ENCODE measurements at regions not wholly inside any gene's neighbourhood (a gene's known extent, or its start where the extent isn't known, plus 50 kb on each side); places are given as distances from the start of the nearest gene placed in this dataset.

DNA sequence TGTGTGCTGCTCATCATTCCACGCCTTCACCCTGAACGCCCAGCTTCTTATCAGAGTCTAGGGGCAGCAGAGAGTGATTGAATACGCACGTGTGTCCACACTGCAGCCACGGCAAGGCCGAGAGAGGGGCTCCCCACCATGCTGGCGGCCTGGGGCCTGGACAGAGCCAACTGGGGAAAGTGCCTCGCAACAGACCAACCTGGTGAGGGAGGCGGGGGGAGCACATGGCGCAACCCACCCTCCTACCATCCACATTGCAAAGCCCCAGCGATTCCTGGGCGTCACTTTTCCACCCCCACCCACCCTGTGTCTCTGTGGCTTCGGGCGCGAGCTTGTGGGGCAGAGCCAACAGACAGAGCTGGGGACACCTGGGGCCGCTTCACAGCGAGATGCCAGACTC lies 66.4 kb upstream of the DUSP22 start:
- H3K4me3 ChIP-seq (replicated peaks; ENCODE audit: insufficient read depth, low read length), result no peak overlapping the region
- H3K27me3 ChIP-seq (ENCODE audit: insufficient read depth, poor library complexity, severe bottlenecking), result no peaks in the 10 kb centered on the region
- H3K27ac ChIP-seq (replicated peaks), result no peak overlapping the region; the same call in 1 of the 2 replicates
- DNase-seq (ENCODE audit: low read depth in 1 of 2, low spot score in 1 of 2), result no peak
- TF ChIP-seq CTCF (IDR thresholded peaks at IDR 0.05; ENCODE audit: insufficient read depth, low read length), result no peak
- TF ChIP-seq POLR2AphosphoS5 (IDR thresholded peaks at IDR 0.05; ENCODE audit: low read depth), result no peak
- no peak for TF ChIP-seq REST (IDR thresholded peaks at IDR 0.05; ENCODE audit: insufficient replicate concordance, low read depth)
- no peak for TF ChIP-seq SPI1 (IDR thresholded peaks at IDR 0.05; ENCODE audit: borderline replicate concordance, low read depth)
- no peak for TF ChIP-seq GABPA (IDR thresholded peaks at IDR 0.05; ENCODE audit: low read depth)

GRCh38 chr6:226516-227073 lies 65.7 kb upstream of the DUSP22 start:
- TF ChIP-seq SPI1 (IDR thresholded peaks at IDR 0.05; ENCODE audit: borderline replicate concordance, low read depth) (no peak), POLR2AphosphoS5 (IDR thresholded peaks at IDR 0.05; ENCODE audit: low read depth) (no peak), CTCF (IDR thresholded peaks at IDR 0.05; ENCODE audit: insufficient read depth, low read length) (no peak), GABPA (IDR thresholded peaks at IDR 0.05; ENCODE audit: low read depth) (no peak), REST (IDR thresholded peaks at IDR 0.05; ENCODE audit: insufficient replicate concordance, low read depth) (no peak)
- no peak overlapping the region for H3K4me3 ChIP-seq (replicated peaks; ENCODE audit: insufficient read depth, low read length)
- no peaks in the 10 kb centered on the region for H3K27me3 ChIP-seq (ENCODE audit: insufficient read depth, poor library complexity, severe bottlenecking)
- DNase-seq (ENCODE audit: low read depth in 1 of 2, low spot score in 1 of 2), result no peak
- no peak overlapping the region for H3K27ac ChIP-seq (replicated peaks)

DNA sequence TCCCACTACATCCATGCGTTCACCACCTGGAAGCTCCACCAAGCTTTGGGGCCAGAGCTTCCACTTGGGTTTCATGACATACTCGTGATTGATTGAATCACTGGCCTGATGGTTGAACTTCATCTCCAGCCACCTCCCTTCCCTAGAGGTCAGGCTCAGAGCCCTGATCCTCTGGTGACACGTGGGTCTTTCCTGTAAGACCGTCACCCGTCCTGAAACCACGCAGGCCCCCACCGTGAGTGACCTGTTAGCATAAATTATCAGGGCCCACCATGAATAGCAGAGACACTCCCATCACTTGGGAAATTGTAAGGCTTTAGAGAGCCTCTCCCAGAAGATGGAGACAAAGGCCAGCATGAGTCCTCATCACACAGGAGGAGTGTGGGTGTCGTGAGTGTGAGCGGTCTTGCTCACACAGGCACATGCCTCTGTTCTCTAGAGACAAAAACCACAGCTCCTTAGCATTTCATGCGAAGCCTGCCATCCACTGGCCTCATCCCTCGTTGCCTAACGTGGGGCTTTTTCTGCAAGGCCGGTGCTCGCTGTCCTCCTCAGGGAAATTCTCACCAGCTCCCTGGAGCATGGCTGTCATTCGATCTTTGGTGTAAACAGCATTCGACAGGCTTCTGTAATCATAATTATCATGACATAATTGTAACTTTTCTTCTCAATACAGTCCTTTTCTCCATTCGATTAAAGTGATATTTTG lies 65.1 kb upstream of the DUSP22 start:
- TF ChIP-seq REST (IDR thresholded peaks at IDR 0.05; ENCODE audit: insufficient replicate concordance, low read depth) (no peak), POLR2AphosphoS5 (IDR thresholded peaks at IDR 0.05; ENCODE audit: low read depth) (no peak), GABPA (IDR thresholded peaks at IDR 0.05; ENCODE audit: low read depth) (no peak), SPI1 (IDR thresholded peaks at IDR 0.05; ENCODE audit: borderline replicate concordance, low read depth) (no peak), CTCF (IDR thresholded peaks at IDR 0.05; ENCODE audit: insufficient read depth, low read length) (no peak)
- no peak for DNase-seq (ENCODE audit: low read depth in 1 of 2, low spot score in 1 of 2)
- no peaks in the 10 kb centered on the region for H3K27me3 ChIP-seq (ENCODE audit: insufficient read depth, poor library complexity, severe bottlenecking)
- no peak overlapping the region for H3K4me3 ChIP-seq (replicated peaks; ENCODE audit: insufficient read depth, low read length)
- H3K27ac ChIP-seq (replicated peaks), result no peak overlapping the region
